IMR-90 (cell line): ENCODE measurements at regions not wholly inside any gene's neighbourhood (a gene's known extent, or its start where the extent isn't known, plus 50 kb on each side); places are given as distances from the start of the nearest gene placed in this dataset.

Source experiments
- BHLHE40 ChIP-seq: fragments of 150-350 bp; IDR thresholded peaks from 2 replicates; pipeline ENCODE4 v1.6.1; 2016; ENCODE audit warnings: mild to moderate bottlenecking, low read depth, low read length
- CEBPB ChIP-seq: IDR thresholded peaks from 2 replicates; pipeline ENCODE4 v1.6.1; 2012; ENCODE audit warnings: low read depth, low read length, improper control_type of control experiment
- CHD1 ChIP-seq: IDR thresholded peaks from 2 replicates; pipeline ENCODE4 v1.6.1; 2012; ENCODE audit warnings: low read depth, low read length, improper control_type of control experiment
- CTCF ChIP-seq: conservative IDR thresholded peaks from 2 replicates; pipeline ENCODE4 v1.5.1; 2012; ENCODE audit warnings: mild to moderate bottlenecking, low read depth, low read length, improper control_type of control experiment
- FOS ChIP-seq: fragments of 150-350 bp; IDR thresholded peaks from 2 replicates; pipeline ENCODE4 v1.6.1; 2016; ENCODE audit warnings: low read depth, low read length
- MAZ ChIP-seq: IDR thresholded peaks from 2 replicates; pipeline ENCODE4 v1.6.1; 2012; ENCODE audit warnings: low read depth, mild to moderate bottlenecking, low read length, improper control_type of control experiment, moderate library complexity, borderline replicate concordance
- MXI1 ChIP-seq: IDR thresholded peaks from 2 replicates; pipeline ENCODE4 v1.6.1; 2012; ENCODE audit warnings: low read depth, mild to moderate bottlenecking, low read length, moderate library complexity, borderline replicate concordance
- POLR2A ChIP-seq: IDR thresholded peaks from 2 replicates; pipeline ENCODE4 v1.6.1; 2012; ENCODE audit warnings: mild to moderate bottlenecking, low read depth, low read length
- RAD21 ChIP-seq: IDR thresholded peaks from 2 replicates; pipeline ENCODE4 v1.6.1; 2012; ENCODE audit warnings: low read length, improper control_type of control experiment
- RCOR1 ChIP-seq: IDR thresholded peaks from 2 replicates; pipeline ENCODE4 v1.6.1; 2012; ENCODE audit warnings: mild to moderate bottlenecking, low read length, improper control_type of control experiment; ENCODE audit not compliant: insufficient replicate concordance
- RFX5 ChIP-seq: IDR thresholded peaks from 2 replicates; pipeline ENCODE4 v1.8.0; 2012; ENCODE audit warnings: low read depth, mild to moderate bottlenecking, low read length, moderate library complexity
- SMC3 ChIP-seq: fragments of 150-350 bp; IDR thresholded peaks from 2 replicates; pipeline ENCODE4 v1.6.1; 2016; ENCODE audit warnings: low read depth, mild to moderate bottlenecking, antibody characterized with exemption, low read length, moderate library complexity
- USF2 ChIP-seq: fragments of 150-350 bp; IDR thresholded peaks from 2 replicates; pipeline ENCODE4 v1.6.1; 2017; ENCODE audit warnings: mild to moderate bottlenecking, antibody characterized with exemption, low read length, low read depth

GRCh38 chr6:6402591-6402990 lies 82.1 kb upstream of the F13A1 start:
- TF ChIP-seq CTCF (no peak), POLR2A (no peak), CEBPB (no peak), MAZ (no peak), SMC3 (no peak), BHLHE40 (no peak), RFX5 (no peak), RAD21 (no peak), RCOR1 (no peak), MXI1 (no peak), FOS (no peak), CHD1 (no peak), USF2 (no peak)
